HepG2 (cell line): ENCODE measurements at regions not wholly inside any gene's neighbourhood (a gene's known extent, or its start where the extent isn't known, plus 50 kb on each side); places are given as distances from the start of the nearest gene placed in this dataset.

Experiments used
- ATAC-seq: fragments of 200-7000 bp; cut with Tn5 transposase; 3 replicates; pipeline ENCODE4 v1.9.1; 2020; ENCODE audit warnings: mild to moderate bottlenecking, moderate library complexity
- BruUV-seq: library from RNA; stranded (reverse); fragments of 400-500 nt; replicated peaks from 2 replicates; lab custom pipeline; 2021; lab: Mats Ljungman, UMichigan
- CTCF ChIA-PET: fragments of 300-600 bp; formaldehyde crosslinking; extraction: SDS; loops from one replicate; lab custom pipeline; 2021; ENCODE audit warnings: low total read pairs, inconsistent platforms, low intra/inter-chr PET ratio; lab: Yijun Ruan, JAX
- POLR2A ChIA-PET: fragments of 350-600 bp; sonication (Branson Sonifier 250); formaldehyde crosslinking; loops from one replicate; lab custom pipeline; 2020; ENCODE audit warnings: antibody characterized with exemption, inconsistent platforms; lab: Yijun Ruan, JAX
- DNase-seq: peaks from one replicate; pipeline ENCODE4 v3.0.0-alpha.2; 2015; ENCODE audit warnings: low spot score
- FAIRE-seq: peaks from 3 replicates; lab custom pipeline; 2011; peaks lifted over from hg19 to GRCh38; lab: Jason Lieb, UNC
- H2AFZ ChIP-seq: one replicate; pipeline ENCODE4 v1.6.1; 2011; ENCODE audit warnings: low read length, inconsistent platforms
- H3K27ac ChIP-seq: fragments of 300-600 bp; 3 replicates; pipeline ENCODE4 v1.8.0; 2011; ENCODE audit warnings: mixed run types, mild to moderate bottlenecking, mixed read lengths, low read length, inconsistent platforms; ENCODE audit not compliant: insufficient read depth; ENCODE audit errors: extremely low read length
- H3K27me3 ChIP-seq, 2 experiments: fragments of 200-600 bp in 1 of 2; 2 replicates in 1 of 2; 3 replicates in 1 of 2; pipeline versions ENCODE4 v1.6.0 to v1.8.0; 2011; ENCODE audit warnings: low read length in 2 of 2, mild to moderate bottlenecking in 2 of 2, moderate library complexity in 2 of 2, inconsistent platforms in 1 of 2; ENCODE audit not compliant: insufficient read depth in 2 of 2, control insufficient read depth in 1 of 2
- H3K36me3 ChIP-seq, 2 experiments: fragments of 200-600 bp in 1 of 2; replicated peaks in 1 of 2; 2 replicates in 1 of 2; 3 replicates in 1 of 2; pipeline versions ENCODE4 v1.5.1 to v1.8.0; 2011; ENCODE audit warnings: low read length in 2 of 2, inconsistent platforms in 1 of 2; ENCODE audit not compliant: insufficient read depth in 2 of 2, control insufficient read depth in 1 of 2
- H3K4me1 ChIP-seq: 2 replicates; pipeline ENCODE4 v1.5.1; 2012; ENCODE audit warnings: low read length, inconsistent platforms; ENCODE audit not compliant: insufficient read depth
- H3K4me2 ChIP-seq: 2 replicates; pipeline ENCODE4 v1.6.0; 2011; ENCODE audit warnings: low read depth, low read length, inconsistent platforms
- H3K4me3 ChIP-seq, 3 experiments: fragments of 200-600 bp in 1 of 3; sonication (generic), shearing (Covaris generic) in 1 of 3; replicated peaks in 1 of 3; 2 replicates each; pipeline ENCODE4 v1.5.1; 2011 to 2016; ENCODE audit warnings: low read length in 3 of 3, inconsistent platforms in 2 of 3, low read depth in 2 of 3, mild to moderate bottlenecking in 2 of 3, control low read depth in 1 of 3, mixed read lengths in 1 of 3; ENCODE audit not compliant: insufficient read depth in 1 of 3
- H3K79me2 ChIP-seq: one replicate; pipeline ENCODE4 v1.6.1; 2011; ENCODE audit warnings: low read length, inconsistent platforms; ENCODE audit not compliant: insufficient read depth
- H3K9ac ChIP-seq: 2 replicates; pipeline ENCODE4 v1.6.0; 2011; ENCODE audit warnings: mild to moderate bottlenecking, low read depth, low read length, inconsistent platforms; ENCODE audit not compliant: insufficient read depth
- H3K9me3 ChIP-seq: 2 replicates; pipeline ENCODE4 v1.5.1; 2012; ENCODE audit warnings: mild to moderate bottlenecking, low read length
- H4K20me1 ChIP-seq: 2 replicates; pipeline ENCODE4 v1.6.0; 2011; ENCODE audit warnings: inconsistent platforms, mild to moderate bottlenecking, low read length, moderate library complexity; ENCODE audit not compliant: insufficient read depth
- BRCA1 ChIP-seq: sonication (generic); formaldehyde crosslinking; IDR thresholded peaks from 2 replicates; pipeline ENCODE4 v1.4.0; 2020; ENCODE audit warnings: missing genetic modification reagents
- CBX1 ChIP-seq: IDR thresholded peaks from one replicate; pipeline ENCODE4 v1.6.1; 2016; ENCODE audit warnings: antibody characterized with exemption, low read depth
- CBX5 ChIP-seq: sonication (generic); formaldehyde crosslinking; IDR thresholded peaks from 2 replicates; pipeline ENCODE4 v1.4.0; 2020; ENCODE audit warnings: missing genetic modification reagents, borderline replicate concordance
- MAFK ChIP-seq, 2 experiments: IDR thresholded peaks in 1 of 2; conservative IDR thresholded peaks in 1 of 2; 2 replicates each; pipeline ENCODE4 v1.6.1; 2011; ENCODE audit warnings: improper control_type of control experiment in 2 of 2, low read length in 2 of 2
- REPIN1 ChIP-seq: sonication (generic); formaldehyde crosslinking; IDR thresholded peaks from 2 replicates; pipeline ENCODE4 v1.8.0; 2022; ENCODE audit warnings: missing genetic modification reagents, low read depth, mild to moderate bottlenecking, borderline replicate concordance
- SNAI1 ChIP-seq: sonication (generic); formaldehyde crosslinking; IDR thresholded peaks from 2 replicates; pipeline ENCODE4 v1.5.0; 2020; ENCODE audit warnings: mild to moderate bottlenecking, missing genetic modification reagents, borderline replicate concordance
- SOX6 ChIP-seq, 2 experiments: fragments of 450-650 bp in 1 of 2; sonication (generic) in 1 of 2; formaldehyde crosslinking in 1 of 2; IDR thresholded peaks; 2 replicates each; pipeline versions ENCODE4 v1.4.0 to v1.6.1; 2017 to 2020; ENCODE audit warnings: antibody characterized with exemption in 1 of 2, mild to moderate bottlenecking in 1 of 2, missing genetic modification reagents in 1 of 2
- TAF1 ChIP-seq: sonication (generic); formaldehyde crosslinking; IDR thresholded peaks from 2 replicates; pipeline ENCODE4 v1.4.0; 2020; ENCODE audit warnings: missing genetic modification reagents
- TMF1 ChIP-seq: sonication (generic); formaldehyde crosslinking; IDR thresholded peaks from 2 replicates; pipeline ENCODE4 v1.8.1; 2022; ENCODE audit warnings: low read depth, missing genetic modification reagents
- ZBTB4 ChIP-seq: sonication (generic); formaldehyde crosslinking; IDR thresholded peaks from 2 replicates; pipeline ENCODE4 v1.4.0; 2020; ENCODE audit warnings: missing genetic modification reagents, mild to moderate bottlenecking, borderline replicate concordance
- ZNF367 ChIP-seq: sonication (generic); formaldehyde crosslinking; IDR thresholded peaks from 2 replicates; pipeline ENCODE4 v1.4.0; 2020; ENCODE audit warnings: missing genetic modification reagents, borderline replicate concordance
- ZNF510 ChIP-seq: sonication (generic); formaldehyde crosslinking; IDR thresholded peaks from 2 replicates; pipeline ENCODE4 v1.4.0; 2020; ENCODE audit warnings: low read depth, mild to moderate bottlenecking, missing genetic modification reagents
- ZNF615 ChIP-seq: sonication (generic); formaldehyde crosslinking; IDR thresholded peaks from 2 replicates; pipeline ENCODE4 v1.5.0; 2020; ENCODE audit warnings: mild to moderate bottlenecking, missing genetic modification reagents, borderline replicate concordance
- ZNF639 ChIP-seq: conservative IDR thresholded peaks from 2 replicates; pipeline ENCODE4 v1.6.1; 2018; ENCODE audit warnings: missing genetic modification reagents
- ZNF781 ChIP-seq: sonication (generic); formaldehyde crosslinking; IDR thresholded peaks from 2 replicates; pipeline ENCODE4 v1.5.1; 2020; ENCODE audit warnings: borderline replicate concordance, mild to moderate bottlenecking, missing genetic modification reagents; ENCODE audit errors: not compliant biosample characterization
- WGBS: methylation state at CpG from one replicate; pipeline ENCODE4 v1.1.6; 2017; ENCODE audit warnings: low lambda C conversion rate; 5-methylcytosine and 5-hydroxymethylcytosine counted together
- in situ Hi-C: cut with HindIII; loops from 2 replicates; pipeline ENCODE4 v1.10.0; 2017; ENCODE audit warnings: low pct_unique_long_range_greater_than_20kb; ENCODE audit not compliant: extremely low pct_ligation_motif_present
- intact Hi-C: fragments of 100-400 bp; cut with micrococcal nuclease; formaldehyde crosslinking; loops from one replicate; pipeline ENCODE4 v1.10.0; 2022; ENCODE audit not compliant: unreplicated experiment
- TF ChIP-seq, protein P1 (sequence below): sonication (generic); formaldehyde crosslinking; IDR thresholded peaks from 2 replicates; pipeline ENCODE4 v1.4.0; 2020; ENCODE audit warnings: mild to moderate bottlenecking, missing genetic modification reagents
- TF ChIP-seq, protein P2 (sequence below): sonication (generic); formaldehyde crosslinking; IDR thresholded peaks from 2 replicates; pipeline ENCODE4 v1.8.1; 2023; ENCODE audit warnings: mild to moderate bottlenecking, moderate library complexity, missing genetic modification reagents
- TF ChIP-seq, protein P3 (sequence below): sonication (generic); formaldehyde crosslinking; IDR thresholded peaks from 2 replicates; pipeline ENCODE4 v1.4.0; 2020; ENCODE audit warnings: missing genetic modification reagents

GRCh38 chr6:80454197-80454596 is 347.7 kb downstream of the BCKDHB start:
- CTCF ChIA-PET: no interaction called here
- TF ChIP-seq ZNF367: no peak
- no peak for TF ChIP-seq ZNF781 (CRISPR knock-in tag)
- TF ChIP-seq MAFK (conservative IDR thresholded peaks at IDR 0.05 in 1 of 2, IDR thresholded peaks at IDR 0.05 in 1 of 2; ENCODE audit: low read length in 2 of 2): no peak
- TF ChIP-seq SNAI1 (CRISPR knock-in tag): no peak
- TF ChIP-seq, protein P1, sequence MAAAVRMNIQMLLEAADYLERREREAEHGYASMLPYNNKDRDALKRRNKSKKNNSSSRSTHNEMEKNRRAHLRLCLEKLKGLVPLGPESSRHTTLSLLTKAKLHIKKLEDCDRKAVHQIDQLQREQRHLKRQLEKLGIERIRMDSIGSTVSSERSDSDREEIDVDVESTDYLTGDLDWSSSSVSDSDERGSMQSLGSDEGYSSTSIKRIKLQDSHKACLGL: no peak
- no peak for TF ChIP-seq CBX5 (CRISPR knock-in tag)
- no peak for TF ChIP-seq TMF1 (CRISPR knock-in tag)
- no peak for TF ChIP-seq CBX1
- TF ChIP-seq, protein P2, sequence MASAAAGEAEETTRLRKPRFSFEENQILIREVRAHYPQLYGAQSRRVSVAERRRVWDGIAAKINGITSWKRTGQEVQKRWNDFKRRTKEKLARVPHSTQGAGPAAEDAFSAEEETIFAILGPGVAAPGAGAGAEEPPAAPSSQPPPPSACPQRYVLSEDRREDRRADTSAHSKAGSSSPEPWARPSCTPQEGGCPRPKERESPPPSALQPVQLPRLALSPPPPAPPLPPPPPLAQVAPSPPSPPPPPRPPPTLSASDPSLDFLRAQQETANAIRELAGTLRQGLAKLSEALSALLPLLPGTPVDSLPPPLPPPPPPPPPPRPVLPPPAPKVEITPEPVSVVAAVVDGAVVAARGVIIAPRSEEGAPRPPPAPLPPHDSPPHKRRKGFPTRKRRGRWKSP (CRISPR knock-in tag): no peak
- no peak for TF ChIP-seq ZBTB4 (CRISPR knock-in tag)
- TF ChIP-seq ZNF510 (CRISPR knock-in tag): no peak
- TF ChIP-seq ZNF639 (CRISPR knock-in tag): no peak
- TF ChIP-seq, protein P3, sequence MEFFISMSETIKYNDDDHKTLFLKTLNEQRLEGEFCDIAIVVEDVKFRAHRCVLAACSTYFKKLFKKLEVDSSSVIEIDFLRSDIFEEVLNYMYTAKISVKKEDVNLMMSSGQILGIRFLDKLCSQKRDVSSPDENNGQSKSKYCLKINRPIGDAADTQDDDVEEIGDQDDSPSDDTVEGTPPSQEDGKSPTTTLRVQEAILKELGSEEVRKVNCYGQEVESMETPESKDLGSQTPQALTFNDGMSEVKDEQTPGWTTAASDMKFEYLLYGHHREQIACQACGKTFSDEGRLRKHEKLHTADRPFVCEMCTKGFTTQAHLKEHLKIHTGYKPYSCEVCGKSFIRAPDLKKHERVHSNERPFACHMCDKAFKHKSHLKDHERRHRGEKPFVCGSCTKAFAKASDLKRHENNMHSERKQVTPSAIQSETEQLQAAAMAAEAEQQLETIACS (CRISPR knock-in tag): no peak
- no peak for TF ChIP-seq ZNF615
- no peak for TF ChIP-seq REPIN1
- no peak for TF ChIP-seq BRCA1 (CRISPR knock-in tag)
- no peak for TF ChIP-seq SOX6 (IDR thresholded peaks at IDR 0.05)
- TF ChIP-seq SOX6 (CRISPR knock-in tag; IDR thresholded peaks at IDR 0.05): no peak
- no peak for TF ChIP-seq TAF1 (CRISPR knock-in tag)

More at GRCh38 chr6:80454197-80454596, 347.7 kb downstream of the BCKDHB start:
- no peak overlapping the region for H3K27ac ChIP-seq
- H3K4me2 ChIP-seq: no peak overlapping the region
- no peak overlapping the region for H3K4me3 ChIP-seq
- no peaks in the 10 kb centered on the region for H3K27me3 ChIP-seq
- BruUV-seq: no TSS peak
- intact Hi-C loops: no loop called here
- no peaks in the 10 kb centered on the region for H3K4me1 ChIP-seq
- H3K79me2 ChIP-seq: no peaks in the 10 kb centered on the region
- H3K9ac ChIP-seq: no peak overlapping the region
- POLR2A ChIA-PET: no interaction called here
- in situ Hi-C loops: no loop called here
- H3K9me3 ChIP-seq: no peaks in the 10 kb centered on the region
- no peak for FAIRE-seq
- no peaks in the 10 kb centered on the region for H4K20me1 ChIP-seq
- DNase-seq: no peak
- 0% methylated on average over 1 of the region's 1 CpG for WGBS
- no peak overlapping the region for H2AFZ ChIP-seq
- no peaks in the 10 kb centered on the region for H3K36me3 ChIP-seq
- ATAC-seq: no peak
